Stimulated activated CD4-positive, alpha-beta T cell treated with anti-CD3 and anti-CD28 coated beads, Interleukin-15, amount 100 ng/mL, for 24 hours (primary cell): ENCODE measurements at regions not wholly inside any gene's neighbourhood (a gene's known extent, or its start where the extent isn't known, plus 50 kb on each side); places are given as distances from the start of the nearest gene placed in this dataset.
A peak's percentile ranks its signal among the peaks of the same experiment; 100 is the strongest.
"Not testable (repeated sequence)": the region's sequence is repeated elsewhere in the genome, so short reads cannot be mapped to it uniquely, and the experiment has no call there.

Experiments
- DNase-seq: peaks from one replicate; pipeline ENCODE4 v3.0.0-alpha.2; 2020

- DNase-seq = no peak
Observed at GRCh38 chr11:106152013-106152412, 74.6 kb downstream of the AASDHPPT start.

- DNase-seq = no peak
Observed at GRCh38 chr11:106152824-106153223, 75.4 kb downstream of the AASDHPPT start.

GRCh38 chr11:106156290-106156937 lies 79.0 kb downstream of the AASDHPPT start:
- DNase-seq = peak; percentile 8

- DNase-seq = no peak
Observed at GRCh38 chr11:106158406-106158805, 80.9 kb downstream of the AASDHPPT start.

- DNase-seq = no peak
Observed at GRCh38 chr11:106159836-106160235, 82.4 kb downstream of the AASDHPPT start.

- no peak for DNase-seq
Observed at GRCh38 chr11:106160494-106160893, 83.0 kb downstream of the AASDHPPT start.

- no peak for DNase-seq
Observed at GRCh38 chr11:106161775-106162634, 84.5 kb downstream of the AASDHPPT start.

GRCh38 chr11:106167085-106167484 lies 89.6 kb downstream of the AASDHPPT start:
- DNase-seq = no peak

GRCh38 chr11:106172386-106172991 lies 95.0 kb downstream of the AASDHPPT start:
- DNase-seq = no peak

GRCh38 chr11:106173291-106173690 lies 95.8 kb downstream of the AASDHPPT start:
- DNase-seq = no peak

- not testable (repeated sequence) for DNase-seq
Observed at GRCh38 chr11:106174003-106174402, 96.5 kb downstream of the AASDHPPT start.

GRCh38 chr11:106176817-106177216 lies 99.4 kb downstream of the AASDHPPT start:
- no peak for DNase-seq

GRCh38 chr11:106177311-106177710 lies 99.8 kb downstream of the AASDHPPT start:
- DNase-seq = no peak

- no peak for DNase-seq
Observed at GRCh38 chr11:106178361-106178760, 100.9 kb downstream of the AASDHPPT start.

GRCh38 chr11:106179048-106179447 lies 101.6 kb downstream of the AASDHPPT start:
- no peak for DNase-seq

- no peak for DNase-seq
Observed at GRCh38 chr11:106186630-106187029, 109.2 kb downstream of the AASDHPPT start.

- no peak for DNase-seq
Observed at GRCh38 chr11:106187860-106188456, 110.5 kb downstream of the AASDHPPT start.

GRCh38 chr11:106193956-106194355 lies 116.5 kb downstream of the AASDHPPT start:
- DNase-seq = no peak

GRCh38 chr11:106197438-106197837 lies 120.0 kb downstream of the AASDHPPT start:
- no peak for DNase-seq

GRCh38 chr11:106202935-106203620 lies 125.6 kb downstream of the AASDHPPT start:
- no peak for DNase-seq

GRCh38 chr11:106208760-106209159 lies 131.3 kb downstream of the AASDHPPT start:
- DNase-seq = no peak

GRCh38 chr11:106212081-106212480 lies 134.6 kb downstream of the AASDHPPT start:
- no peak for DNase-seq

- DNase-seq = no peak
Observed at GRCh38 chr11:106216281-106216680, 138.8 kb downstream of the AASDHPPT start.
